Immature natural killer cell (primary cell): ENCODE measurements at regions not wholly inside any gene's neighbourhood (a gene's known extent, or its start where the extent isn't known, plus 50 kb on each side); places are given as distances from the start of the nearest gene placed in this dataset.

Experiments used
- DNase-seq, 3 donors: peaks; one replicate each; pipeline ENCODE4 v3.0.0; 2022; ENCODE audit warnings: mixed read lengths in 1 of 3
- H3K27ac Mint-ChIP-seq, 6 donors: one replicate each; pipeline ENCODE4 v1.8.0; 2020; ENCODE audit warnings: mixed read lengths in 6 of 6, mild to moderate bottlenecking in 5 of 6, inconsistent platforms in 4 of 6, moderate library complexity in 3 of 6
- H3K27me3 Mint-ChIP-seq, 3 donors: one replicate each; pipeline ENCODE4 v1.8.0; 2020 to 2021; ENCODE audit warnings: low read depth in 3 of 3, mild to moderate bottlenecking in 3 of 3, mixed read lengths in 3 of 3, moderate library complexity in 3 of 3, inconsistent platforms in 1 of 3
- H3K36me3 Mint-ChIP-seq, 3 donors: one replicate each; pipeline ENCODE4 v1.8.0; 2020; ENCODE audit warnings: mixed read lengths in 3 of 3, inconsistent platforms in 2 of 3, mild to moderate bottlenecking in 2 of 3
- H3K4me1 Mint-ChIP-seq, 2 donors: one replicate each; pipeline ENCODE4 v1.8.0; 2020; ENCODE audit warnings: inconsistent platforms in 2 of 2, mild to moderate bottlenecking in 2 of 2, mixed read lengths in 2 of 2, moderate library complexity in 1 of 2
- H3K4me3 Mint-ChIP-seq, 5 donors: one replicate each; pipeline ENCODE4 v1.8.0; 2020; ENCODE audit warnings: mild to moderate bottlenecking in 5 of 5, mixed read lengths in 5 of 5, inconsistent platforms in 3 of 5, moderate library complexity in 3 of 5
- H3K9me3 Mint-ChIP-seq, 6 donors: one replicate each; pipeline ENCODE4 v1.8.0; 2020; ENCODE audit warnings: mild to moderate bottlenecking in 6 of 6, mixed read lengths in 6 of 6, inconsistent platforms in 4 of 6, moderate library complexity in 3 of 6

- Mint-ChIP-seq H3K4me1 (peaks cover 99 to 100% of the 10 kb centered on the region in 2 donors), H3K36me3 (peaks cover 11 to 14% (median 12%) of the 10 kb centered on the region in 3 donors), H3K9me3 (no peaks in the 10 kb centered on the region), H3K27me3 (peaks cover 2 to 14% (median 2%) of the 10 kb centered on the region in 3 donors), H3K27ac (peak overlapping the region; percentile 94 to 99 (median 96)), H3K4me3 (peak overlapping the region; percentile 75 to 86 (median 80))
- DNase-seq: no peak
Measured at GRCh38 chr14:22489244-22489545, 99.8 kb downstream of the DAD1 start.

DNA sequence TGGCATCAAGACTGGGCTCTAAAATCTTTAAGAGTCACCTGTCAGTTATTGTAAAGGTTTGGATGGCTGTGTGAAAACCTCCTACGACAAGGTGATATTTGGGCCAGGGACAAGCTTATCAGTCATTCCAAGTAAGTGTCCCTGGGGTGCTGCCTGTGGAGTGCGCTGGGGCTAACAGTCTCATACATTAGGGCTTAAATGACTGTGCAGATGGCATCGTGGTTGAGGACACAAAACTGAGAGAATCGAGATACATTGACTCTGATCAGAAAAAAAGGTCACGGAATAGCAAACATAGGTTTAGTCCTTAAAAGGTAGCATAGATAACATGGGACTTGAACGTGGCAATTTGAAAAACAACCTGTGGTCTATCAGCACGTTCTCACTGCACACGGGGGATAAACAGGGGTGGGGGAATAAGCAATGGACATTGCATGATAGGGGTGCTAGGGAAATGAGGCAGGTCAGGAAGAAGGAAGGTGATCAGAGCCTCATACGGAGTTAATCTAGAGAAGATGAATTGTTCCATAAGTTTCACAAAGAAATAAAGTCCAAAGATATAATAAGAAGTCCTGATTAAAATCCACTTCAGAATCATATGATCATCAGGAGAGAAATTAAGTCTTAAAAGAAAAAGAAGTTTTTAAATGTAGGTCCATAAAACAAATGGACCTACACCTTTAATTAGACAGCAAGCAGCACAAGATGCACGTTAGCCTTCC lies 100.3 kb downstream of the DAD1 start:
- H3K4me3 Mint-ChIP-seq: peak overlapping the region; percentile 65 to 86 (median 77)
- H3K4me1 Mint-ChIP-seq: peaks cover 100% of the 10 kb centered on the region in 2 donors
- no peaks in the 10 kb centered on the region for H3K9me3 Mint-ChIP-seq
- peaks cover 6 to 11% (median 10%) of the 10 kb centered on the region in 3 donors for H3K36me3 Mint-ChIP-seq
- no peak for DNase-seq
- peak overlapping the region; percentile 94 to 99 (median 96) for H3K27ac Mint-ChIP-seq
- peaks cover 2 to 16% (median 2%) of the 10 kb centered on the region in 3 donors for H3K27me3 Mint-ChIP-seq

DNA sequence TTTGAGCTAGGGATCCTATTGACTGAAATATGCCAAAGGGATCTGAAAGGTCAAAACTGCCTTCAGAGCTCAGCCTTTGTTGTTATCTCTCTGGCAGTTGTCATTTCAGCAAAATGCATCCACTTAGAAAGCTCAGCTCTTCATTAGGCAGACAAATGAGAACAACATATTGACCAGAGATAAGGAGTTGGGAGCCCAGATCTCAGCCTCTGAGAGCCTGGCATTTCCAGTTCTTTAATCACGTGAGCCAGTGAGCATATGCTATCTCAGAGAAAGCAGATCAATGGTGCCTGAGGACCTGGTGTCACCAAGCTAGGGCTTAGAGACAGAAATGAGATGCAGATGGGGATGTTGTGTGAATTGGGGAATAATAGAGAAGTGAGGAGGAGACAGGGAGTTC lies 101.1 kb downstream of the DAD1 start:
- DNase-seq: no peak
- H3K9me3 Mint-ChIP-seq: no peaks in the 10 kb centered on the region
- H3K36me3 Mint-ChIP-seq: peaks cover 3 to 8% (median 6%) of the 10 kb centered on the region in 3 donors
- H3K4me3 Mint-ChIP-seq: peak overlapping the region in 4 of 5 donors; percentile 1 to 81 (median 17)
- H3K27ac Mint-ChIP-seq: peak overlapping the region; percentile 84 to 99 (median 96)
- H3K4me1 Mint-ChIP-seq: peaks cover 100% of the 10 kb centered on the region in 2 donors
- H3K27me3 Mint-ChIP-seq: peaks cover 2 to 16% (median 2%) of the 10 kb centered on the region in 3 donors

GRCh38 chr14:22487401-22487800 lies 101.6 kb downstream of the DAD1 start:
- H3K4me3 Mint-ChIP-seq: peak overlapping the region in 2 of 5 donors; percentile 19 to 81
- no peaks in the 10 kb centered on the region for H3K9me3 Mint-ChIP-seq
- H3K36me3 Mint-ChIP-seq: peaks cover 3 to 8% (median 6%) of the 10 kb centered on the region in 3 donors
- DNase-seq: no peak
- H3K27me3 Mint-ChIP-seq: peaks cover 2 to 16% (median 2%) of the 10 kb centered on the region in 3 donors
- peaks cover 99 to 100% of the 10 kb centered on the region in 2 donors for H3K4me1 Mint-ChIP-seq
- H3K27ac Mint-ChIP-seq: peak overlapping the region; percentile 94 to 99 (median 98)

- Mint-ChIP-seq H3K4me3 (peak overlapping the region in 4 of 5 donors; percentile 2 to 81 (median 24)), H3K36me3 (peaks cover 3 to 8% (median 3%) of the 10 kb centered on the region in 3 donors), H3K27ac (peak overlapping the region; percentile 94 to 99 (median 98)), H3K4me1 (peaks cover 99 to 100% of the 10 kb centered on the region in 2 donors), H3K27me3 (peaks cover 0 to 11% (median 2%) of the 10 kb centered on the region in 3 donors), H3K9me3 (no peaks in the 10 kb centered on the region)
- DNase-seq: no peak
Measured at GRCh38 chr14:22486675-22487074, 102.3 kb downstream of the DAD1 start.

DNA sequence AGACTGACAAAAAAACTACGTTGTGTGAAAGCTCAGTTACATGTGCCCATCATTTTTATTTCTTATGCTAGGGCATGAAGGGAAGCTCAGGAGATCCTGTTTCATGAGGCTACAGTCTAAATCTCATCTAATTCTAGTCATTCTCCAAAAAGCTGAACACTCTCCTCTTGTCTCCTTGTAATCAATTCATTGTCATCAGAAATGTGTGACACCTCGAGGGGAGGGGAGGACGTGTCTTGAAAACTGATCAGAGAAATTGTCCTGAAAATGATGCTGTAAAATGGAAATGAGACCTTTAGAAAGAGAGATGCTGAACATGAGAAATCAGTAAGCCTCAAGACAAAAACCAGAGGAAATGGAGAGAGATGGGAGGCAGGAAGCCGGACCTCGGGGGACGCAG lies 103.4 kb downstream of the DAD1 start:
- H3K36me3 Mint-ChIP-seq: peaks cover 3 to 11% (median 6%) of the 10 kb centered on the region in 3 donors
- DNase-seq: no peak
- no peaks in the 10 kb centered on the region for H3K9me3 Mint-ChIP-seq
- H3K27me3 Mint-ChIP-seq: peaks cover 0 to 14% (median 2%) of the 10 kb centered on the region in 3 donors
- H3K4me1 Mint-ChIP-seq: peaks cover 99 to 100% of the 10 kb centered on the region in 2 donors
- peak overlapping the region; percentile 66 to 93 (median 85) for H3K4me3 Mint-ChIP-seq
- H3K27ac Mint-ChIP-seq: peak overlapping the region; percentile 94 to 99 (median 98)

DNA sequence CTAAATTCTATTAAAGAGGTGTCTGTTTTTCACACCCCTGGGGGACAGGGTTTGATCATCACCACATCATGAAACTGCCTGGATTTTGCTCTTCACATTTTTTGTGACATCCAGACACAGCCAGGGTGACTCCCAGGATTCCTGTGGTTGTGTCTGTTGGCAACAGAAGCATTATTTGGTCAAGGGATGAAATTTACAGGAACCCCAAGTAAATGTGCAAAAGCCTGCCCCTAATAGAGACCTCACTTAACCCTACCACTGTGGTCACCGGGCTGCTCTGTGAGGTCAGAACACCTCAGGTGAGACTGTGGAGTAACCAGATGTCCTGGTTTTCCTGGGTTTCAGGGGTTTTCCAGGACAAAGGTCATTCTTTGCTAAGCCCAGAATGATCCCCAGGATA lies 103.8 kb downstream of the DAD1 start:
- no peaks in the 10 kb centered on the region for H3K9me3 Mint-ChIP-seq
- H3K27me3 Mint-ChIP-seq: peaks cover 0 to 14% (median 2%) of the 10 kb centered on the region in 3 donors
- H3K4me1 Mint-ChIP-seq: peaks cover 99 to 100% of the 10 kb centered on the region in 2 donors
- peak overlapping the region; percentile 94 to 99 (median 98) for H3K27ac Mint-ChIP-seq
- DNase-seq: no peak
- peak overlapping the region; percentile 66 to 93 (median 85) for H3K4me3 Mint-ChIP-seq
- peaks cover 2 to 12% (median 6%) of the 10 kb centered on the region in 3 donors for H3K36me3 Mint-ChIP-seq

DNA sequence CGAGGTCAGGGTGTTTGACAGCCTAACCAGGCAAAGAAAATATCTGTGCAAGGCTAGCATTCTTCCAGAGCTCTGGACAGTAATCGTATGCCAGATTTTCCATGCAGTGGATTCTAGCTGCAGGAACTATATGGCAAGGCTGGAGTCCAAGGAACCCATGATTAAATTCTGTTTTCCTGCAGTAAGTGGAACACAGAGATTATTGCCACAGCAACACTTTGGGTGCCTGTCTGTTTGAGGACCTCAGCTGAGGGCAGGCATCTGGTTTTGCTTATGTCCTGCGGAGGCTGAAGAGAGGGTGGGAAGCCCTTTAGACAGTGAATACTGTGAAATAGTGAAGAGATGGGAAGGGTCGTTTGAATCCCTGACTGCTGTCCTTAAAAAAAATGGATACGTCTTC lies 104.4 kb downstream of the DAD1 start:
- Mint-ChIP-seq H3K9me3 (no peaks in the 10 kb centered on the region), H3K27ac (peak overlapping the region; percentile 94 to 99 (median 98)), H3K27me3 (peaks cover 0 to 14% (median 2%) of the 10 kb centered on the region in 3 donors), H3K36me3 (peaks cover 0 to 7% (median 6%) of the 10 kb centered on the region in 3 donors), H3K4me1 (peaks cover 99 to 100% of the 10 kb centered on the region in 2 donors), H3K4me3 (peak overlapping the region; percentile 66 to 93 (median 85))
- no peak for DNase-seq

- Mint-ChIP-seq H3K4me3 (peak overlapping the region; percentile 66 to 93 (median 85)), H3K27me3 (peaks cover 0 to 12% (median 2%) of the 10 kb centered on the region in 3 donors), H3K4me1 (peaks cover 99 to 100% of the 10 kb centered on the region in 2 donors), H3K27ac (peak overlapping the region; percentile 94 to 99 (median 98)), H3K9me3 (no peaks in the 10 kb centered on the region), H3K36me3 (peaks cover 0 to 6% (median 4%) of the 10 kb centered on the region in 3 donors)
- DNase-seq: peak in 2 of 3 donors; percentile 48 to 50
Measured at GRCh38 chr14:22483863-22484593, 105.0 kb downstream of the DAD1 start.

- no peak for DNase-seq
- Mint-ChIP-seq H3K36me3 (peaks cover 0 to 6% (median 4%) of the 10 kb centered on the region in 3 donors), H3K9me3 (no peaks in the 10 kb centered on the region), H3K27me3 (peaks cover 0 to 7% (median 2%) of the 10 kb centered on the region in 3 donors), H3K27ac (peak overlapping the region; percentile 94 to 99 (median 98)), H3K4me3 (peak overlapping the region; percentile 66 to 93 (median 85)), H3K4me1 (peaks cover 98 to 100% of the 10 kb centered on the region in 2 donors)
Measured at GRCh38 chr14:22482782-22483553, 106.1 kb downstream of the DAD1 start.

DNA sequence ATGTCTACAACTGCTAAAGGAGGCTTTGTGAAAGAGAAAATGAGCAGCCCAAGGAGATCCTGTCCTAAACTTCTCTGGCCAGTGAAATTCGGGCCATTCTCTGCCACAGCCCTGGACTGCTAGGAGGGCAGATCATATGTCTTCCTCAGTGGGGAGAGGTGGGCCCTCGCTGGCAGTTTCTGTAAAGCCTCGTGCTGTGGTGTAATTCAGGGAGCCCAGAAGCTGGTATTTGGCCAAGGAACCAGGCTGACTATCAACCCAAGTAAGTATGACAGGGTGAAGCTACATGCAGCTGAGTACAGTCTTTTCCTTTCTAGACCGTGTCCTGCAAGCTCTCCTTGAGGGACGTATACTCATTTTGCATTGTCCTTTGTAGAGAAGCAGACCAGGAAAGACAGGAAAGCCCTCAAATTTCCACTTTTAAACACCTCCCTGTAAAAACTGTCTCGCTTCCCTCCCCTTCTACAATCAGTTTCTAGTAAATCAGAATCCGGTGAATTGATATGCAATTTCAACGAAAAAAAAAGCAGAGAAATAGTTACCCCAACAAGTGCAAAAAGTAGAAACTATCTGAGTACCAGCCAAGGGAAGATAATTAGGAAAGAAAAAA lies 106.8 kb downstream of the DAD1 start:
- Mint-ChIP-seq H3K4me1 (peaks cover 98 to 100% of the 10 kb centered on the region in 2 donors), H3K27ac (peak overlapping the region; percentile 94 to 99 (median 98)), H3K36me3 (peaks cover 0 to 6% (median 4%) of the 10 kb centered on the region in 3 donors), H3K27me3 (peaks cover 0 to 6% (median 2%) of the 10 kb centered on the region in 3 donors), H3K4me3 (peak overlapping the region; percentile 66 to 93 (median 80)), H3K9me3 (no peaks in the 10 kb centered on the region)
- no peak for DNase-seq

GRCh38 chr14:22481546-22481945 lies 107.5 kb downstream of the DAD1 start:
- Mint-ChIP-seq H3K4me3 (peak overlapping the region; percentile 66 to 93 (median 80)), H3K27ac (peak overlapping the region; percentile 94 to 99 (median 98)), H3K36me3 (peaks cover 0 to 6% (median 4%) of the 10 kb centered on the region in 3 donors), H3K9me3 (no peaks in the 10 kb centered on the region), H3K27me3 (peaks cover 0 to 6% (median 1%) of the 10 kb centered on the region in 3 donors), H3K4me1 (peaks cover 98 to 100% of the 10 kb centered on the region in 2 donors)
- DNase-seq: no peak
